ENCODE measurements at regions not wholly inside any gene's neighbourhood (a gene's known extent, or its start where the extent isn't known, plus 50 kb on each side); places are given as distances from the start of the nearest gene placed in this dataset.

DNA sequence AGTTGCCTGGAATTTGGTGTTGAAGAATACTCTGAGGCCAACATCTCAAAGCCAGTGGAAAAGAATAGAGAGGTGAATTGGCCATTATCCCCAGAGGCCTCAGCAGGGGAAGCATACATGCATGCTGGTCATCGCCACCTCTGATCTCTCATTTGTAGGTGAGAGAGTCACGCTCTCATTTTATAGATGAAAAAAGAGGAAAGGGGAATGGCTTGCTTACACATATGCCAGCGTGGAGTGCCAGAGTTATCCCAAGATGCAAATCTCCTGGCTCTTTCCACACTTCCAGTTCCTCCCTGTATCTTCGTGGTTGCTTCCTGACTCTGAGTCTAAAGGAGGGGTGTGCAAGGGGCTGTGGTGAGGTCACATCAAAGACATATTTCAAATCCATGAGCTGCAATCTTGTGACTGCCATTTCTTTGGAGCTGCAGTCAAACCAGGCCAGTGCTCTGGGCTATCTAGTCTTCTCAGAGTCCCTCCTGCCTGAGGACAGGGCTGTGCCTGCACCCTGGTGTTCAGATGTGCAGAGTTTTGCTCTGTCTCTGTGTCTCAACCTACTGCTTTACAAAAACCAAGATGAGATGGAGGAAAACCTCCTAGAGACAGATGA lies 324.7 kb downstream of the MYCN start:
- no peak for DNase-seq

GRCh38 chr2:16264491-16264890 lies 324.1 kb downstream of the MYCN start:
- DNase-seq, result no peak

DNA sequence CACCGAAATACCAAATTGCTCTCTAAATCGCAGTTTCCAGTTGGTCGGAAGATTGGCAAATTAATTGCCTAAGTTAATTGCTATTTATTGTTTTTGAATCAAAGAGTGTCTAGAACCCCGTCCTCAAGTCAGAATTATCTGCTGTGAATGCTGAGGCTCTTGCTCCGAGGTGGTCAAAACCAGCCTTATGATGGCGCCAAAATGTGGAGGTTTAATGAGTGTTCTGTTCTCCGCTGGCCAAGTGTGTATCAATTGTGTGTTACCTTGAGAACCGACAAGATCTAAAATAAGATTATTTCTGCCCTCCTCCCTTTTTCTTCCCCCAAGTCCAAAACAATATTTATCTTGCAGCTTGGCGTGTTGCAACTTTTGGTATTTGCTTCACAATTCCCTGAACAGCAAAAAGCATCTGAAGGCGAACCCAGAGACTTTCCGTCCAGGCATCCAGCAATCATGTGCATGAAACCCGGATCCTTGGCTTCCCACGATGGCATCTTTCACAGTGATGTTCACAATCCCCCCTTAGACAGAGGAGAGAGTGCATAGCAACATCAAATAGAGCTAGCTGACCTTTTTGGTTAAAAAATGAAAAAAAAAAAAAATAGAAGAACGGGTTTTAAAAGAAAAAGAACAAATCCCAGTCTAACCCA lies 323.0 kb downstream of the MYCN start:
- DNase-seq, result no peak

GRCh38 chr2:16262526-16263178 lies 322.3 kb downstream of the MYCN start:
- DNase-seq, result no peak

GRCh38 chr2:16261791-16262190 lies 321.4 kb downstream of the MYCN start:
- DNase-seq, result no peak

DNA sequence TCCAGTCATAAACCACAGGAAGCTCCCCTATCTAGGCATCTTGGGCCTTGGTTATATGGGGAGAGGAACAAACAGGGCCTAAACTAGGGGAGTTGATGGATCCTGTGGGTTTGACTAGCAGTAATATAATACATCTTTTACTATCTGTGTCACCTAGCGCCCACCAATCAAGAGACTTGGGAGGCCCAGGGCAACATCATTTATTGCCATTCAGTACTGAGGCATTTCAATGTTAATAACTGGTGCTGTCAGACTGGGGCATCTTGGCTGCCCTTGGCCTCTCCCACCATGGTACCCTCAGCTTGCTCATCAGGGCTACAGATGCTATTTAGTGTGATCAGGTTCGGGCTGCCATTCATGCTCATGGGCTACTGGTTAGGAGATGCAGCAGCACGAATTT lies 320.7 kb downstream of the MYCN start:
- no peak for DNase-seq

- DNase-seq, result no peak
These were observed 319.9 kb downstream of the MYCN start for GRCh38 chr2:16260041-16260830.

GRCh38 chr2:16259010-16259409 lies 318.7 kb downstream of the MYCN start:
- DNase-seq, result no peak

DNA sequence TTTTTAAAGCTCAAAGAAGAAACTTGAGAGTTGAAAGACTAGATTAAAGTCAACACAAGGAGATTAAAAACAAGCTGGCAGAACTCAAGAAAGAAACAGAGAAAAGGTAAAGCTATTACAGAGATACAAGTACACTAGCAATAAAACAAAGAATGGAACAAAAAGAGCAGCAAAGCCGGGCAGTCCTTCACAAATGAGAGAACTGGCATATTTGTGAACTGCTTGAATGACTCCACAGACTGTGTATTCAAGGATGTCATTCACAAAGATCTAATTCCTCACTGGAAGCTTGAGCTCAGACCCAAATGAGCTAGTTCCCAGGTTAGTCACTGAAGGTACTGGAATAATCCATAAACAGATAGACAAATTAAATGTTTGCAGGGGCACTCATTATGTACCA lies 318.0 kb downstream of the MYCN start:
- DNase-seq, result no peak

DNA sequence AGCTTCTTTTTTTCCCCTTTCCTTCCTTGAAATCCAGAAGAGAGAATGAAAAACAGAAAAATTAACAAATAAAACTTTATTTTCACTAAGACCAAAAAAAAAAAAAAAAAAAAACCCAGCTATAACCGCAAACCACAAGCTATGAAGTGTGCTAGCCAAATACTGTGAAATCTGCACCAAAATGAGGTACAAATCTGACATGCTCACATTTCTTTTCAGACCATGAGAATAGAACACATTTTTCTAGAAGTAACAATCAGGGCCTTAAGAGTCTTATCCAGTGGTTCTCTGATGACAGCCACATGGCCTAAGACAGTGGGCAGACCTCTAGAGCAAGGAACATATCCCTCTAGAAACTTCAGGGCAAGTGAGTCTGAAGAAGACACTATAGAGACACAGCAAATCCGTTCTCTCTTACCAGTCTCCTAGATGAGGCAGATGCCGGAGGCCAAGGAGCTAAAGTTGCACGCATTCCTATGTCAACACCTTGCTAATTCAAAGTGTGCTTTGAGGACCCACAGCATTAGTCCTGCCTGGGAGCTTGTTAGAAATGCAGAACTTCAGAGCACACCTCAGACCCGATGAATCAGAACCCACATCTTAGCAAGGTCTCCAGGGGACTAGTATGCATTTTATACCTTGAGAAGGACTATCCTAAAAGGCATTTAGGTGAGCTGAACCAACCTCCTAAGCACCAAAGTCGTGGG lies 317.1 kb downstream of the MYCN start:
- DNase-seq, result no peak

GRCh38 chr2:16256601-16257321 lies 316.4 kb downstream of the MYCN start:
- no peak for DNase-seq

GRCh38 chr2:16255120-16255519 lies 314.8 kb downstream of the MYCN start:
- DNase-seq, result no peak

DNA sequence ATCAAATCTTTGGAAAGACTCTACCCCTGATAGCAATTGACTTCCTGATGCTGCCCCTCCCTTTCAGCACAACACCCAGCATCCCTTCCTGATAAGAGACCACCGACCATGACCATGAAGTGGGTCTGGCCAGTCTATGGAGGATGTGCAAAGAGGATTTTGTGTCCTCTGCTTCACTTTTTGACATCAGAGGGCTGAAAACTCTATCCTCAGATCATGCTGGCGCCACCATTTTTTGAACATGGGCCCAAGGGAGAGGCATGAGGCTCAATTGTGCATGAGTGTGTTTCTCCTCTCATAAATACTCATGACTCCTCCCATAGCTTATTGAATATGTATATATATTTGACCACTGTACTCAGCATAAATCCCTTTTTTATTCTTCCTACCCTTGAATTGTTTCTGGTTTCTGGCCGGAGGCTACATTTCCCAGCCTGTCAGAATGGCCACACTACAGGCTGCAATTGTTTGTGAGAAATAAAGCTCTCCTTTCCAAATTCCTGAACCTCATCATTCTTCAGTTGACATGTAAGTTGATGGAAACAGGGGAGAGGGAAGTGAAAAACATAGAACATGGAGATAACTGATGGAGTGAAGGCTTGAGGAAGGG lies 314.1 kb downstream of the MYCN start:
- DNase-seq, result no peak

DNA sequence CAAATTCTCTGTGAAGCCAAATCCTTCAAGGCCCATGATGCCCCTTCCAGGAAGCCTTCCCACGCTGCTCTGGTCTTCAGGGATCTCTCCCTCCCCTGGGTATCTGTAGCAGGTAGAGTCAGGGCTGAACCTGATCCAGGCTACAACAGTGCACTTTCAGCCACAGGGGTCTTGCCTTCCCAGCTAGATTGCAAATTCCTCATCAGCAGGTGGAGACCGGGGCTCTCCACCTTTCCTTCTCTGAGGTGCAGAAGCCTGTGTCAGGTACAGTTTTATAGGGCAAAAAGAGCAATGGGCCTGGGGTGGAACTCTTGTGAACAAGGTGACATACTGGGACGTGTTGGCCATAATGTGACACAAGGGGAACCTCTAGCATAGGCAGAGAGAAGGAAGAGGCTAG lies 312.9 kb downstream of the MYCN start:
- no peak for DNase-seq

- DNase-seq, result no peak
These were observed 312.5 kb downstream of the MYCN start for GRCh38 chr2:16252891-16253290.

GRCh38 chr2:16252251-16252650 lies 311.9 kb downstream of the MYCN start:
- no peak for DNase-seq

DNA sequence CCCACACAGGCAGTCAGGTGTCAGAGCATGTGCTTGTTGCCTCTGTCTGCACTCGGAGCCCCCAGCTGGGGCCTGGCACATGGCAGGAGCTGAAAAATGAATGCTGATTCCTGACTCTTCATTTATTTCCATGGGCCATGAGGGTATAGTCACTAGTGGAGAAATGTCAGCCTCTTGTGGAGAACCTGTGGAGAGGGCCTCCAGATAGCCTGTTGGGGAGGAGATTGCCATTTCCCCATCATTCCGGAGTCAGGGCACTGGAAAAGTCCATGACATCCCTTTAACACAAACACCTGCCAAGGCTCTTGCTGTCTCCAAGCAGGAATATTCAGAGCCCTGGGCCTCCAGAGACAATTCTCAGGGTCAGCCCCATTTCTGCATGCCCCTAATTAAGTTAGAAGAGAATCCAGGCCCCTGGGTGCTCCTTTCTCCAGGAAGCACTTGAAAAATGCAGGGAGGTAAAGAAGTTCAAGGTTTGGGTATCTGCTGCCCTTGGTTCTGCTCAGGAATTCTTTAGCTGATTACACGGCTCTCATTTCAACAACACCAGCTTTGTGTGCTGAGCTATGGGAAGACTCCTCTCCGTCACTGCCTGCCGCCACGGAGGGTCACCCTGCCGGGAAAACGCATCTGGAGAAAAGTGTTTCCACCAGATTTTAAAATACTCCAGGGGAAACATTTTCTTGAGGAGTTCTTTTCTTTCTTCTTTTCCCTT lies 311.3 kb downstream of the MYCN start:
- DNase-seq, result no peak

GRCh38 chr2:16250886-16251285 lies 310.5 kb downstream of the MYCN start:
- no peak for DNase-seq

DNA sequence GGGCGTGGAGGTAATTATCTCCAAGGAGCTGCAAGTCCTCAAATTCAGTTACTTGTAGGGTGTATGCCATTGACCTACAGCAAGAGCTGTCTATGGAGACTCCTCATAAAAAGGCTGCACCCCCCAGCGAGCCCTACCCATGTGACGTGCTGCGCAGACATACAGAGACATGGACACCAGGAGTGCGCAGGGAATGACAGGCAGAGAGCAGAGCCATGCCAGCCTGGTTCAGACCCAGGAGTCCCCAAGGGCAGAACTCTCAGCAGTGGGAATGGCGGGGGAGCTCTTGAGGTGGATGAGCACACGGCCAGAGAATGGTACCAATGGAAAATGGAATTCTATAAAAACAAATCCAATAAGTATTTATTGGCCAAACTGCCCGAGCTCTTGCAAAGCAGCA lies 310.1 kb downstream of the MYCN start:
- DNase-seq, result no peak

- no peak for DNase-seq
These were observed 309.7 kb downstream of the MYCN start for GRCh38 chr2:16250056-16250425.
